ENCODE measurements at regions not wholly inside any gene's neighbourhood (a gene's known extent, or its start where the extent isn't known, plus 50 kb on each side); places are given as distances from the start of the nearest gene placed in this dataset.

- Histone ChIP-seq H3K4ac (ENCODE audit: low read depth, low read length) (no peak overlapping the region), H3K79me1 (ENCODE audit: insufficient read depth, low read depth, low read length, poor library complexity, severe bottlenecking) (no peaks in the 10 kb centered on the region), H2BK5ac (ENCODE audit: insufficient read length, low read length) (no peak overlapping the region), H3K4me2 (ENCODE audit: insufficient read depth, insufficient read length, low read length) (no peak overlapping the region), H2BK15ac (ENCODE audit: low read depth, low read length) (no peak overlapping the region), H4K5ac (ENCODE audit: insufficient read length, low read depth, low read length) (no peak overlapping the region), H3K23me2 (ENCODE audit: insufficient read length, low read depth, low read length, poor library complexity, severe bottlenecking) (no peaks in the 10 kb centered on the region), H3K4me1 (ENCODE audit: insufficient read depth, low read length) (no peaks in the 10 kb centered on the region), H3K27me3 (ENCODE audit: insufficient read depth, low read length) (no peaks in the 10 kb centered on the region), H2BK120ac (ENCODE audit: low read depth, low read length, poor library complexity, severe bottlenecking) (no peak overlapping the region), H3K56ac (ENCODE audit: insufficient read length, low read depth, low read length) (no peak overlapping the region), H3K79me2 (ENCODE audit: insufficient read depth, low read length) (no peaks in the 10 kb centered on the region), H4K91ac (ENCODE audit: insufficient read length, low read depth, low read length) (no peak overlapping the region), H2AFZ (ENCODE audit: low read length) (no peak overlapping the region), H2BK12ac (ENCODE audit: insufficient read length, low read depth, low read length) (no peak overlapping the region), H3K23ac (ENCODE audit: insufficient read length, low read depth, low read length) (no peak overlapping the region), H3K9ac (ENCODE audit: extremely low read depth, insufficient read length, low read length) (no peak overlapping the region), H3K18ac (ENCODE audit: insufficient read length, low read depth, low read length) (no peak overlapping the region), H2BK20ac (ENCODE audit: low read depth, low read length, poor library complexity, severe bottlenecking) (no peak overlapping the region), H3K27ac (ENCODE audit: insufficient read length, low read depth, low read length) (no peak overlapping the region), H4K20me1 (ENCODE audit: control insufficient read depth, insufficient read depth, insufficient read length) (no peaks in the 10 kb centered on the region), H3T11ph (ENCODE audit: low read length) (no peak overlapping the region), H4K8ac (replicated peaks; ENCODE audit: insufficient read length, low read depth, low read length) (no peak overlapping the region), H2AK5ac (ENCODE audit: insufficient read length, low read length) (no peak overlapping the region), H3K14ac (ENCODE audit: insufficient read depth, low read length) (no peak overlapping the region), H3K9me3 (ENCODE audit: control insufficient read depth, low read depth, low read length) (no peaks in the 10 kb centered on the region)
- WGBS (ENCODE audit: extremely low coverage, insufficient read length, low lambda C conversion rate): no CpG with 5 or more reads among the region's 11 CpGs
- Mint-ChIP-seq H3K4me3 (no peak overlapping the region), H3K36me3 (ENCODE audit: insufficient read depth in 1 of 3, low read depth in 3 of 3) (no peaks in the 10 kb centered on the region), H3K27me3 (ENCODE audit: low read depth) (no peaks in the 10 kb centered on the region; the same call in 1 of the 2 replicates), H3K4me1 (no peaks in the 10 kb centered on the region), H3K27ac (no peak overlapping the region; a peak in 1 of 7 replicates), H3K9me3 (no peaks in the 10 kb centered on the region)
- DNase-seq: no peak
- TF ChIP-seq CTCF (conservative IDR thresholded peaks at IDR 0.05): no peak
Observed at GRCh38 chr2:8469709-8470493, 212.0 kb upstream of the ID2 start.

Data from H9 (cell line).